PC-3 (cell line): ENCODE measurements at regions not wholly inside any gene's neighbourhood (a gene's known extent, or its start where the extent isn't known, plus 50 kb on each side); places are given as distances from the start of the nearest gene placed in this dataset.

Experiments
- ATAC-seq: fragments of 200-7000 bp; cut with Tn5 transposase; 2 replicates; pipeline ENCODE4 v1.9.1; 2020; ENCODE audit warnings: mild to moderate bottlenecking, moderate library complexity
- BruUV-seq: library from RNA; stranded (reverse); fragments of 400-500 nt; replicated peaks from 2 replicates; lab custom pipeline; 2021; lab: Mats Ljungman, UMichigan
- CTCF ChIA-PET: fragments of 300-600 bp; sonication (Branson Sonifier 250); formaldehyde crosslinking; loops from one replicate; lab custom pipeline; 2022; ENCODE audit warnings: antibody characterized with exemption; lab: Charles Lee
- POLR2A ChIA-PET: fragments of 300-600 bp; sonication (Branson Sonifier 250); formaldehyde crosslinking; loops from one replicate; lab custom pipeline; 2022; ENCODE audit warnings: antibody characterized with exemption; ENCODE audit not compliant: unreplicated experiment; lab: Charles Lee
- DNase-seq: peaks from one replicate; pipeline ENCODE4 v3.0.0-alpha.2; 2015
- H2AFZ ChIP-seq: fragments of 300-600 bp; sonication (generic); 2 replicates; pipeline ENCODE4 v1.6.0; 2016; ENCODE audit warnings: antibody characterized with exemption, low read length
- H3F3A ChIP-seq: fragments of 300-600 bp; sonication (generic); one replicate; pipeline ENCODE4 v1.6.0; 2017; ENCODE audit warnings: antibody characterized with exemption, low read length, control low read depth, mild to moderate bottlenecking; ENCODE audit not compliant: unreplicated experiment
- H3K27ac ChIP-seq: fragments of 300-600 bp; sonication (generic); 2 replicates; pipeline ENCODE4 v1.5.1; 2016; ENCODE audit warnings: mild to moderate bottlenecking, low read length
- H3K27me3 ChIP-seq: fragments of 300-600 bp; sonication (generic); 2 replicates; pipeline ENCODE4 v1.6.1; 2016; ENCODE audit warnings: low read length, mixed read lengths
- H3K36me3 ChIP-seq: fragments of 300-600 bp; sonication (generic); 2 replicates; pipeline ENCODE4 v1.6.1; 2016; ENCODE audit warnings: low read depth, mixed run types, low read length, mixed read lengths
- H3K4me1 ChIP-seq: fragments of 300-600 bp; sonication (generic); 2 replicates; pipeline ENCODE4 v1.5.1; 2016; ENCODE audit warnings: low read length; ENCODE audit not compliant: insufficient read depth
- H3K4me2 ChIP-seq: fragments of 300-600 bp; sonication (generic); 2 replicates; pipeline ENCODE4 v1.6.0; 2016; ENCODE audit warnings: low read length
- H3K4me3 ChIP-seq: fragments of 300-600 bp; sonication (generic); 2 replicates; pipeline ENCODE4 v1.5.1; 2016; ENCODE audit warnings: mild to moderate bottlenecking, low read length, mixed read lengths
- H3K79me2 ChIP-seq: fragments of 300-600 bp; sonication (generic); 2 replicates; pipeline ENCODE4 v1.6.1; 2017; ENCODE audit warnings: low read length, mixed read lengths
- H3K9ac ChIP-seq: fragments of 300-600 bp; sonication (generic); 2 replicates; pipeline ENCODE4 v1.6.0; 2016; ENCODE audit warnings: mild to moderate bottlenecking, low read length
- H3K9me2 ChIP-seq: fragments of 300-600 bp; sonication (generic); replicated peaks from 2 replicates; pipeline ENCODE4 v1.6.1; 2016; ENCODE audit warnings: mixed run types, low read length, mixed read lengths
- H3K9me3 ChIP-seq: fragments of 300-600 bp; sonication (generic); 2 replicates; pipeline ENCODE4 v1.6.1; 2016; ENCODE audit warnings: low read length, mixed read lengths
- H4K20me1 ChIP-seq: fragments of 300-600 bp; sonication (generic); 2 replicates; pipeline ENCODE4 v1.6.1; 2016; ENCODE audit warnings: low read length, mixed read lengths
- CTCF ChIP-seq: fragments of 300-600 bp; sonication (generic); conservative IDR thresholded peaks from 2 replicates; pipeline ENCODE4 v1.5.1; 2017; ENCODE audit warnings: antibody characterized with exemption, low read depth, mild to moderate bottlenecking, low read length
- EZH2 ChIP-seq: fragments of 300-600 bp; sonication (generic); IDR thresholded peaks from one replicate; pipeline ENCODE4 v1.6.1; 2017; ENCODE audit warnings: antibody characterized with exemption, mild to moderate bottlenecking, low read length; ENCODE audit not compliant: unreplicated experiment
- EZH2phosphoT487 ChIP-seq: fragments of 300-600 bp; sonication (generic); IDR thresholded peaks from 2 replicates; pipeline ENCODE4 v1.6.1; 2018; ENCODE audit warnings: mild to moderate bottlenecking, antibody characterized with exemption, low read length, borderline replicate concordance
- intact Hi-C: fragments of 100-400 bp; cut with micrococcal nuclease; formaldehyde crosslinking; loops from 2 replicates; pipeline ENCODE4 v1.9.0; 2023

GRCh38 chr19:31969016-31969415 lies 376.4 kb upstream of the ZNF507 start:
- Histone ChIP-seq H3K4me3 (no peak overlapping the region), H3F3A (no peaks in the 10 kb centered on the region), H3K9me3 (no peaks in the 10 kb centered on the region), H3K27ac (no peak overlapping the region), H3K27me3 (no peaks in the 10 kb centered on the region), H3K79me2 (no peaks in the 10 kb centered on the region), H3K4me1 (no peaks in the 10 kb centered on the region), H2AFZ (no peak overlapping the region), H4K20me1 (no peaks in the 10 kb centered on the region), H3K9ac (no peak overlapping the region), H3K4me2 (no peak overlapping the region), H3K9me2 (no peaks in the 10 kb centered on the region), H3K36me3 (no peaks in the 10 kb centered on the region)
- POLR2A ChIA-PET: no interaction called here
- ATAC-seq: no peak
- intact Hi-C loops: no loop called here
- no TSS peak for BruUV-seq
- no peak for DNase-seq
- TF ChIP-seq EZH2phosphoT487 (no peak), CTCF (no peak), EZH2 (no peak)
- CTCF ChIA-PET: no interaction called here

GRCh38 chr19:31970027-31970461 lies 375.4 kb upstream of the ZNF507 start:
- TF ChIP-seq EZH2 (no peak), EZH2phosphoT487 (no peak), CTCF (no peak)
- CTCF ChIA-PET: no interaction called here
- no TSS peak for BruUV-seq

GRCh38 chr19:31974290-31974689 lies 371.1 kb upstream of the ZNF507 start:
- ChIA-PET POLR2A (no interaction called here), CTCF (no interaction called here)
- no peak for ATAC-seq
- H3K4me1 ChIP-seq: no peaks in the 10 kb centered on the region
- no peaks in the 10 kb centered on the region for H4K20me1 ChIP-seq
- TF ChIP-seq EZH2 (no peak), CTCF (no peak), EZH2phosphoT487 (no peak)
- no peaks in the 10 kb centered on the region for H3K9me3 ChIP-seq
- no TSS peak for BruUV-seq
- H3K27me3 ChIP-seq: no peaks in the 10 kb centered on the region
- no peaks in the 10 kb centered on the region for H3K36me3 ChIP-seq
- no peak overlapping the region for H3K4me3 ChIP-seq
- intact Hi-C loops: no loop called here
- H3K9me2 ChIP-seq: no peaks in the 10 kb centered on the region
- H3K9ac ChIP-seq: no peak overlapping the region
- H2AFZ ChIP-seq: no peak overlapping the region
- no peak for DNase-seq
- H3K4me2 ChIP-seq: no peak overlapping the region
- H3K79me2 ChIP-seq: no peaks in the 10 kb centered on the region
- H3K27ac ChIP-seq: no peak overlapping the region
- no peaks in the 10 kb centered on the region for H3F3A ChIP-seq

More at GRCh38 chr19:31970027-31970461, 375.4 kb upstream of the ZNF507 start:
- Histone ChIP-seq H3F3A (no peaks in the 10 kb centered on the region), H3K9me3 (no peaks in the 10 kb centered on the region), H3K36me3 (no peaks in the 10 kb centered on the region), H3K4me2 (no peak overlapping the region), H3K9me2 (no peaks in the 10 kb centered on the region), H3K4me3 (no peak overlapping the region), H3K4me1 (no peaks in the 10 kb centered on the region), H3K9ac (no peak overlapping the region), H4K20me1 (no peaks in the 10 kb centered on the region), H3K79me2 (no peaks in the 10 kb centered on the region), H3K27ac (no peak overlapping the region), H2AFZ (no peak overlapping the region), H3K27me3 (no peaks in the 10 kb centered on the region)
- DNase-seq: no peak
- POLR2A ChIA-PET: no interaction called here
- intact Hi-C loops: no loop called here
- no peak for ATAC-seq
